PFSK-1 (cell line): ENCODE measurements at regions not wholly inside any gene's neighbourhood (a gene's known extent, or its start where the extent isn't known, plus 50 kb on each side); places are given as distances from the start of the nearest gene placed in this dataset.

Experiments used
- FOXP2 ChIP-seq: optimal IDR thresholded peaks from 2 replicates; pipeline ENCODE3; 2011; ENCODE audit warnings: borderline replicate concordance, control low read depth, inconsistent platforms; ENCODE audit not compliant: insufficient read depth; ENCODE audit errors: extremely low read length, extremely low read depth
- POLR2AphosphoS5 ChIP-seq: IDR thresholded peaks from 2 replicates; pipeline ENCODE4 v1.6.1; 2012; ENCODE audit warnings: low read depth, mild to moderate bottlenecking, control low read depth, low read length, moderate library complexity
- REST ChIP-seq, 2 experiments: IDR thresholded peaks; 2 replicates each; pipeline versions ENCODE4 v1.6.1 to v1.8.0; 2011 to 2012; ENCODE audit warnings: low read depth in 2 of 2, low read length in 2 of 2, control low read depth in 1 of 2, inconsistent platforms in 1 of 2, mild to moderate bottlenecking in 1 of 2, moderate library complexity in 1 of 2; ENCODE audit not compliant: insufficient read depth in 1 of 2
- SIN3A ChIP-seq: IDR thresholded peaks from 2 replicates; pipeline ENCODE4 v1.6.1; 2012; ENCODE audit warnings: mild to moderate bottlenecking, low read length, moderate library complexity, borderline replicate concordance; ENCODE audit not compliant: insufficient read depth
- TAF1 ChIP-seq: IDR thresholded peaks from 2 replicates; pipeline ENCODE4 v1.6.1; 2012; ENCODE audit warnings: low read length, control low read depth, borderline replicate concordance; ENCODE audit not compliant: insufficient read depth

- TF ChIP-seq REST (IDR thresholded peaks at IDR 0.05; ENCODE audit: insufficient read depth in 1 of 2, low read depth in 2 of 2, low read length in 2 of 2) (no peak), FOXP2 (no peak), SIN3A (no peak), TAF1 (no peak), POLR2AphosphoS5 (no peak)
Observed at GRCh38 chr5:168187614-168188013, 103.8 kb upstream of the WWC1 start.

- TF ChIP-seq TAF1 (no peak), SIN3A (no peak), REST (IDR thresholded peaks at IDR 0.05; ENCODE audit: insufficient read depth in 1 of 2, low read depth in 2 of 2, low read length in 2 of 2) (no peak), FOXP2 (no peak), POLR2AphosphoS5 (no peak)
Observed at GRCh38 chr5:168188182-168188581, 103.3 kb upstream of the WWC1 start.

- TF ChIP-seq REST (IDR thresholded peaks at IDR 0.05; ENCODE audit: insufficient read depth in 1 of 2, low read depth in 2 of 2, low read length in 2 of 2): no peak
- TF ChIP-seq FOXP2: no peak
- no peak for TF ChIP-seq SIN3A
- no peak for TF ChIP-seq POLR2AphosphoS5
- TF ChIP-seq TAF1: no peak
Observed at GRCh38 chr5:168192120-168192519, 99.3 kb upstream of the WWC1 start.

GRCh38 chr5:168193493-168194250, 97.8 kb upstream of the WWC1 start:
- no peak for TF ChIP-seq SIN3A
- no peak for TF ChIP-seq REST (IDR thresholded peaks at IDR 0.05; ENCODE audit: insufficient read depth in 1 of 2, low read depth in 2 of 2, low read length in 2 of 2)
- TF ChIP-seq POLR2AphosphoS5: no peak
- no peak for TF ChIP-seq FOXP2
- no peak for TF ChIP-seq TAF1
